ENCODE measurements at regions not wholly inside any gene's neighbourhood (a gene's known extent, or its start where the extent isn't known, plus 50 kb on each side); places are given as distances from the start of the nearest gene placed in this dataset.
A peak's percentile ranks its signal among the peaks of the same experiment; 100 is the strongest.

DNA sequence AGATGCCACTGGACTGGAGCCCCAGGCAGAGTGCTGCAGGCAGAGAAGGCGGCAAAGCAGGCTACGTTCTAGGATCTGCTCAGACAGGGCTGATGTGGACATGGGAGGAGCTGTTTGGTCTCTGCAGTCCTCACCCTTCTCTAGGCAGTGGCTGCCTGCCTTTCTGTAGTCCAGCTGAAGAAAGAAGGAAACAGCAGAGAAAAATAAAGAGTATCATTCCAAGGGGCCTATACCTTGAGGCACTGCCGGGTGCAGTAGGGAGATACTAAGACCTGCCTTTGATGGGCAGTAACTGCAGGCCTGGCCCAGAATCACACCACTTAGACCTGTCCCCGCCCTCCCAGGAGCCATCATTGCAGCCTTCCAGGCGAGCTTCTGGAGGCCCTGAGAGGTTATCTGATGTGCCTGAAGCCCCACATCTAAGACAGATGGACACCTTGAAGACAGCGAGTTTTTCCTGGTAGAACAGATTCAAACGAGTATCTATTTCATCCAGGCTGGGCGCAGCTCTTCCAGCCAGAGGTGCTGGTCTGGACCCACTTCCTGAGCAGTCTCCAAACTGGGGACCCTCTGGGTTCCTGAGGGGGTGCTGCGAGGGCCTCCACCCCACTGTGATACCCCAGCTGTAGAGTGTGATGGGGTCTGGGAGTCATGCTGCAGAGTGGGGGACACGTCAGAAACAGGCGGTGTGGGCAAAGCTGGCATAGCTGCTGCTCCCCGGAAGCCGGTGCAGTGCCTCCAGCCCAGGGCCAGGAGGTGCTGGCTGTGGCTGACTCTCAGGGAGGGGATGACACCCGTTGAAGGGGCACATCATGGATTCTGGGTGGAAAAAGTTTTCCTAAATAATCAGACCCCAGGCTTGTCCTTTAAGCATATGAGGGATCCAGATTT lies 87.3 kb upstream of the OTOS start:
- DNase-seq, result no peak

DNA sequence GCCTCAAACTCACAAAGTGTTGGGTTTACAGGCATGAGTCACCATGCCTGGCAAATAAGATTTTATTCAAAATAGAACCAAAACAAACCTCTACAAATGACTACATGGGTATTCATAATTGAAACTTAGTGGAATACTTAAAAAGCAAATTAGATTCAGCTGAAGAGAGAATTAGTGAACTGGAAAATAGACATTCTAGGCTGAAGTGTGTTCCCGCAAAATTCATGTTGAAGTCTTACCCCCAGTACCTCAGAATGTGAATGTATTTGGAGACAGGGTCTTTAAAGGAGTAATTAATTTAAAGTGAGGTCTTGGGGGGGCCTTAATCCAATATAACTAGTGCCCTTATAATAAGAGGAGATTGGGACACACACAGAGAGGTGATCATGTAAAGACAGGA lies 88.5 kb upstream of the OTOS start:
- DNase-seq, result no peak

DNA sequence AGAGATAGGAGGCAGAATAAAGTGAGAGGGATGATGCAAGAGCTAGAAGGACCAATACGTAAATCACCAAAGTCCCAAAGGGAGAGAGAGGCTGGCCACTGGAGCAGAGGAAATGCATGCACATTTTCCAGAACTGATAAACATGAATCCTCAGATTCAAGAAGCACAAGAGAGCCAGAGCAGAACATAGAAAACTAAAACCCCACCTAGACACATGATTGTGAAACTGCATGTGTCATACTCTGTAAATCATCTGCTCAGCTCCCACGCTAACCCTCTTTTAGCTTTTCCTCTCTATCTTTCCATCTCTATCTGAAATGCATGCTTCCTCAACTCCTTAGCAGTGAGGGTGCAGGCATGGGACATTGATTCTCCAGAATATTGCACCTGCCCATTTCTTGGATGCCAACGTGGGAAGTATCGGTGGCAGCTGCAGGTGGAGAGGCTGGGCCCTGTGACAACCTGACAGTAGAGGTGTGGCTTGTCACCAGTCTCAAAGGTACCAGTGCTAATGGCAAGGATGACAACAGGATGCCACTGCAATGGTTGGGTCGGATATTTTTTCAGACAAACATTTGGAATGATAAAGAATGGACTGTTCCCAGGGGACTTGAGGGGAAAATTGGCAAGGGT lies 89.3 kb upstream of the OTOS start:
- no peak for DNase-seq

DNA sequence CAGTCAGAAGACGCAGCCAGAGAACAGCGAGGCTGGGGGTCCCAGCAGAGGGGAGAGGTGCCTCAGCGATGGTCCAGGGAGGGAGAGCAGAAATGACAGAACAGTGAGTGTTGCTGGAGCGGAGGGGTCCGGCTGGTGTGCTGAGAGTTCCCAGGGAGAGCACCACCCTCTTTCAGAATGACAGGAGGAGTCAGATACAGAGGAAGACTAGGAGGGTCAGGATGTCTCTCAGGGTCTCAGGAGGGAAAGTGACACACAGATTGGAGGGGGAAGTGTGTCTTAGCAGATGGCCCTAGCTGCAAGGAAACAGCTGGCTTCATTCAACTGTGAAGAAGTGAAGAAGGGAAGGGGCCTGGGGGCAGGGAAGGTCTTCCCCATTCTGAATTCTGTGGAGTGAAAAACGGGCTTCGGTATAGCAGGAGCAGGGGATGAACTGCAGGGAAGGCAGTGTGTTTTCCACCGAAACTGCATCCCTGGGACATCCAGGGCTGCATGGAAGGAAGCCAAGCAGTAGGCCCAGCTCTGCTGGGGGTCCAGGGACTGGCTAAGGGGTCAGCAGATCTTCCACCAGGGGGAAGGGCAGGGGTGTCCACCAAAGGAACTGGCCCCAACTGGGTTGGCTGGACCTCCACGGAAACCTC lies 90.0 kb upstream of the OTOS start:
- no peak for DNase-seq

DNA sequence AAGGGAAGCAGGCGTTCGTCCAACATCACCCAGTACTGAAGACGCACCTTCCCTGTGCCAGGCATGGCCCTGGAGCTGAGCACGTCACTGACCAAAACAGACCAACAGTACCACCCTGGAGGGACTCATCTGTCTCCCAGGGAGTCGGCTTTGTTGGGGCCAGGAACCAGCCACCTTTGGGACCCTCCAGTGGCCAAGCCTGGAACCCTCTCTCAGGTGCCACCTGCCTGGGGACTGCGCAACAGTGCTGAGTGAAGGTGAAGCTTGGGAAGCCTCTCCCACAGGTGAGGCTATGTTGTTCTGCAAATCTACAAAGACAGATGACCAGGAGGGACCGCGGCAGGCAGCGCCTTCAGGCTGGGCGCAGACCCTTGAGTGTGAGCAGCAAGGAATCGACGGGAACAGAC lies 91.4 kb upstream of the OTOS start:
- no peak for DNase-seq

DNA sequence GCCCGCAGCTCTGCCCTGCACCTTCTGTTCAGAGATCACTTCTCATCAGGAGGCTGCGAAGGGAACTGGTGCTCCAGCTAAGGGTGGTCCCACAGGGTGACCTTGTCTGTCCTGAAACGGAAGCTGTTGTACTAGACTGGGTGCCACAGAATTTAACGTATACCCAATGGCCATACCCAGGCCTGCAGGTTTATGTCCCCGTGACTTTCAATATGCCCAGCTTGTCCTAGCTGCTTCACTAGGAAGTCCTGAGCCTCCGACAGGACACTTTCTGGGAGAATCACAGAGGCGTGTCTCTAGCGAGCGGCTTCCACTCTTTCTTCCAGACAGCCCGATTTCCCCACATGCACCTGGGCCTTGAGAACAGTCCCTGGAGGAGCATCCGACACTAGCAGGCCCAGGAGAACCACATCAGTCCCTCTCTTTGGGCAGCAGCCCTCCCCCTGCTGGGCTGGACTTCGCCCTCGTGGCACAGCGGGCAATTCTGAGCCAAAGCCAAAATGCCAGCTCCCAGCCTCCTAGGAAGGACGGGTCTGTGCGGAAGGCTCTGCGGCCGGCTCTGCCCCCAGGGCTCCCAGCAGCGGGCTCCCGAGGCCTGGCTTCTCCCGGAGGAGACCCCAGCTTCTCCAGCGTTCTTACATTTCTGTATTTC lies 91.9 kb upstream of the OTOS start:
- no peak for DNase-seq

DNA sequence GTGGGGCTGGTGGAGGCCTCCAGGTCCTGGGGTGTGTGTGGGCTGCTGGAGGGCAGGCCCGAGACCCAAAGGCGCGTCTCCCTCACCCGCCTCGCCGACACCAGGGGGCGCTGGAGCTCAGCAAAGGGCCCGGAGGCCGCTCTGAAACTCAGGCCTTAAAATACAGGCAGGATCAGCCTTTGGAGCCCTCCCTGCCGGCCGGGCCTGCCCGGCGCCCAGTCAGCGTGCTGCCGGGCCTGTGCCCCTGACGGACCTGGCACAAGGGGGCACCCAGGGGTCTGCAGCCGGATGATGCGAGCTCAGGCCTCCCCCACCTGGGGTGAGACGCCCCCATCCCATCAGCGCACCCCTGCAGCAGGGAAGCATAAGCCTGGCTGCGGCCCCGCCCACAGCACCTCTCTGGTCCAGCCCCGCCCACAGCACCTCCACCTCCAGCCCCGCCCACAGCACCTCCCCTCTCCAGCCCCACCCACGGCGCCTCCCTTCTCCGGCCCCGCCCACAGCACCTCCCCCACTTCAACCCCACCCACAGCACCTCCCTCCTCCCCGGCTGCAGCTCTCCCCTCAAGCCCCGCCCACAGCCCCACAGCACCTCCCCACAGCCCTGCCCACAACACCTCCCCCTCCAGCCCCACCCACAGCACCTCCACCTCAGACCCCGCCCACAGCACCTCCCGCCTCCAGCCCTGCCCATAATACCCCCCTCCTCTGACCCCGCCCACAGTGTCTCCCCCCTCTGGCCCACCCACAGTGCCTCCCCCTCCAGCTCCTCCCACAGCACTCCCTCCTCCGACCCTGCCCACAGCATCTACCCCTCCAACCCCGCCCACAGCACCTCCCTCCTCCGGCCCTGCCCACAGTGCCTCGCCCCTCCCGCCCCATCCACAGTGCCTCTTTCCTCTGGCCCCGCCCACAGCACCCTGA lies 92.8 kb upstream of the OTOS start:
- DNase-seq, result peak; percentile 21 to 74 (median 44)

DNA sequence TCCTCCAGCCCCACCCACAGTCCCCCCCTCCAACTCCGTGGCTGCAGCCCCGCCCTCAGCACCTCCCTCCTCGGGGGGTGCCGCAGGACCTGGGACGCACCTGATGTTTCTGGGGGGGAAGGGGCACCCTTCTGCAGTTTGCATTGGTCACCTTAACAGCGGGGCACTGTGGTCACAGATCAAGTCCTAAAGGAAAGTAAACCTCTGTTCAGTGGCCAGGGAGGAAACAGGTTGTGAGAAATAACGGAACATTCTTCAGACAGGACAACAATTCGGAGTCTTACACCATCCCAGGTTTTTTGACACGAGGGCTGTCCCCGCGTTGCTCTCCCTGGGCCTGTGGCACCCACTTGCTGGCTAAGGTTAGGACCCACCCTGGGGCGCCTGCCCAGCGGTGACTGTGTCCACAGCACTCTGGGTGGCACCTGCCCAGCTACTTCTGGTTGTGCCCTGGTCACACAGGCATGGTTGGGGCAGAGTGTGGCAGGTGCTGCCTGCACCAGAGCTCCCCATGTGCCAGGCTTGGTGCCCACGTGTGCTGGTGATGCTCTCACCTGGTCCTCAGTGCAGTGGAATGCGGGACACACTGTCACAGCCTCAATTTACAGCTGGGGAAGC lies 93.5 kb upstream of the OTOS start:
- no peak for DNase-seq

DNA sequence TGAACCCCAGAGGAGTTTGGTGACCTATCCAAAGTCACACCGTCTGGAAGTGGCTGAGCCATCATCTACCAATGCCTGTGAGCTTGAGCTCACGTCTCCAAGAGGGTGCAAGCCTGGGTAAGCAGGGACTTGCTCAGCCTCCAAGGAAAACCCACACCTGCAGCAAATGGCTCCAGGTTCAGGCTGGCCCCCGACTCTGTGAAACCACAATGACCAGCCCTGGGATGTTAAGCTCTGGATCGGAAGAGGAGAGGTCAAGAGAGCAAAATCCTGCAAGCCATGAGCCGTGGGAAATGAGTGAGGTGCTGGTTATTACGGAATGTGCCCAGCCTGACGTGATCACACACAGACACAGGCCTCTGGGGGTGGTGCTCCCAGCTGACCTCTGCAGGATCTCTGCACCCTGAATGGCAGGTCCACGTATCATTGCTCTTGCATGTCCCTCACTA lies 94.1 kb upstream of the OTOS start:
- DNase-seq, result no peak

DNA sequence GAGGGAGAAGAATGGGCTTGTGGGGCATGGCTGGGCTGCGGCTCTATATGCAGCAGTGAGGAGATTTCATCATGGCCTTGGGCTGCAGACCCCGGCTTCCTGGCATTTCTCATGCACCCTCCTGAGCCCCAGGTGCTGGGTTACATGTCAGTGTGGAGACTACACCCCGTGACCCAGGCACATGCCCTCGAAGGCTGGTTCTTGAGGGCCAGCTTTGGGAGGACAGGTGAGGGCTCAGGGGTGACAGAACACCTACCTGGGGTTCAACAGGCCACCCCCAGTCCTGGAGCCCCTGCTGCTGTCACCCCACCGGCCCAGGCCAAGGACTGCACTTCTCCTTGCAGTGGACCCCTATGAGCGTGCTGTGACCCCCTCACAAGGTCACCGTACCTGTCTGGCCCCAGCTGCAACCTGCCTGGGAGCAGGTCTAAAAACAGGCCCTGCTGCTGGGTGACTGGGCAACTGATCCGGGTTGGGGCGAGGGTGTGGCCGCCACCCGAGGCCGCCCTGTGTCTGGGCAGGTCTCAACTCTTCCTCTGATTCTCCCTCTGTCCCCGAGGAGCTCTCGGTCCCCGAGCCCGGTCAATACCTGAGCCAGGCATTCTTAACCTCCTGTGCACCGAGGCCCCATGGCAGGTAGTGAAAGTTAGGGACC lies 94.8 kb upstream of the OTOS start:
- no peak for DNase-seq

DNA sequence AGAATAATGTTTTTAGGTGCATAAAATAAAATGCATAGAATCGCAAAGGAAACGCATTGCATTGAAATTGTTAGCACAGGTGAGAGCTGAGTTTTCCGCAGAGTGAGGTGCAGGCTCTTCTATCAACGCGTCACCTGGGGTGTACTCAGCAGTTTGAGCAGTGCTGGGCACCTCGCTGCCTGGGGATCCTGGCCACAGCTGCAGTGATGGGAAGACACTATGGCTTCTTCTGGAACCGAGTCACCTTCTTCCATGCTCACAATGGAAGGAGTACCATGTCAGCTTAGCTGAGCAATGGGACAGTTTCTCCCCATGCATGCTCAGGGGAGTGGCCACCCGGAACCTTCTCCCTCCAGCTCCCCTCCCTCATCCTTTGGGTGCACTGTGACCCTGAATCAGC lies 95.4 kb upstream of the OTOS start:
- DNase-seq, result no peak

DNA sequence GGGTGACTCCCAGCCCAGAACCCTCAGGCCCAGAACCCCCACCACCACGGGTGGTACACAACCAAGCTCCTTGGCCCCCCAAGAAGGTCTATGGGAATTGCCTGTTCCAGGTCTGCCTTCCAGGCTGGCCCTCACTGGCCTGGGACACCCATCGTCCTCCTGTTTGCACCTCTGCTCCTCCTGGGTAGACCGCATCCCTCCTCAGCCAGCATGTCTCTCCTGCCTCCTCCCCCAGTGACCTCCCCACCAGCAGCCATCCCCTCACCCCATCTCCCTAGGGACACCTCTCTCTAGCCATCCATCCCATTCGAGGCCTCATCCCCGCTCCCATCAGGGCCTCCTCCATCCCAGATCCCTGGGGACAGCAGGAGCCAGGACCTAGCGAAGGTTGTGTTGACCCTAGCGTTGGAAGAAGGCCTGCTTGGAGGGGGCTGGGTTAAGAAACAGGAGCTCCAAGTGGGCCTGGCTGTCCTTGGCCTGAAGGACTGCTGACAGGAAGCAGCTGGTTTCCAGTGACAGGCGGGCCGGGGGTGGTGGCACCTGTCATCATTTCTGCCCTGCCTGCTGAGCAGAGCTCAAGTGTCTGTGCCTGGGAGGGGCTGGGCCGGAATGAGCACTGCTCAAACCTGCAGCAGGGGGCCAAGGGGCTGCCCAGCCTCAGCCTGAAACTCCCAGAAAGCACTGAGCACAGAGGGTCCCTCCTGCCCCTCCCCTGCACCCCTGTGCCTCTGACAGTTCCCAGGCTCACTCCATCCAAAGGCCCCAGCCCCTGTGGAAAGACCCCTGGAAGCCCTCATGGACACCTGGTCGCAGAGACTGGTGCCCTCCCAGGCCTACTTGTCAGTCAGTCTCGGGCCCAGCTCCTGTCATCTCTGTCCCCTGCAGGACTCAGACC lies 96.0 kb upstream of the OTOS start:
- peak; percentile 75 to 89 (median 76) for DNase-seq

DNA sequence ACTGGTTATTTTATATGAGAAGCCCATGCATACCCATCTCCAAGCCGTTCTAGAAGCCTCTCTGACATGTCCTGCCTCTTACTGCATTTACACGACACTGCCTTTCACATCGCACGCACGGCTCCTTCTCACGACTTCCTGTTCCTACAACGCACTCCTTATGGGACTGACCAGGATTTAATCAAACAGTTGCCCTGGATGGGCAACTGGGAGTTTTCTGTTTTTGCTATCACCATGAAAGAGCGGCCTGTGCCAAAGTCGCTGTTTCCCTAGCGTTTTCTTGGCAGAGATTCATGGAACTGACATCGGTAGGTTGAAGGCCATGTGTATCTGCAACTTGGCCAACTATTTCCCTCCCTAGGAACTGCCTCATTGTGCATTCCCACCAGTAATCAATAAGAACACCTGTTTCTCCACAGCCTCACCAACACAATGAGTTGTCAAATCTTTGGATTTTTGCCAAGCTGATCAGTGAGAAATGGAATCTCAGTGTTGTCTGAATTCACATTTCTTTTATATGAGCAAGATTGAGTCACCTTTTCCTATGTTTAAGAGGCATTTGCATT lies 97.2 kb upstream of the OTOS start:
- DNase-seq, result peak in 1 of 3 experiments; percentile 26

DNA sequence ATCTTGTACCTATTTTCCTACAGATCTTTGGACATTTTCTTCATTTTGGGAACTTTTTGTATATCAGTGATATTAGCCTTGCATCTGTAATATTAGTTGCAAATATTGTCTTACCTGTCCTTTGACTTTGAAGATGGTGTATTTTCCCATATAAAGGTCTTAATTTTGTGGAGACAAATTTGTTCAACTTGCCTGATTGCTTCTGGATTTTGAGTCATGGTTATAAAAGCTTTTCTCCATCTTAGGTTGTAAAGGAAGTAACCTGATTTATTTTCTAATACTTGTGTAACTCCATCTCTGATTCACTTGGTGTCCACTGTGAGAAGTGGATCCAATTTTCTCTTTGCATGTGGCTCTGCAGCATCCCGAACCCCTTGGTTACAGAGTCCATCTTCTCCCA lies 97.7 kb upstream of the OTOS start:
- no peak for DNase-seq

DNA sequence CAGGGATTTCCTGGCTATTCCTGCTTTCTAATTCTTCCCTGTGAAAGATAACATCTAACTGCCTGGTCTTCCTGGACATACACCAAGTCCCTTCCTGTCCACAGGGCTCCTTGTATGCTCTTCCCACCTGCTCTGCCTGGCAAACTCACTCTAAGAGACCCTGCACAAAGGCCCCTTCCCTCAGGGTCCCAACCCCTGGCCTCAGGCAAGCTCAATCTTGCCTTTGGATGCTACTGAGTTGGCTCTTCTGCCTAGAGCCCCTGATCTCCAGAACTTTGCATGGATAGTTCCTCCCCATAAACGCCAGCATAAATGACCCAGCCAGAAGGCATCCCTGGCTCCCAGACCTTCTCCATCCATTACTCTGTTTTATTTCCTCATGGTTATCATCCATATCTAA lies 98.3 kb upstream of the OTOS start:
- no peak for DNase-seq

DNA sequence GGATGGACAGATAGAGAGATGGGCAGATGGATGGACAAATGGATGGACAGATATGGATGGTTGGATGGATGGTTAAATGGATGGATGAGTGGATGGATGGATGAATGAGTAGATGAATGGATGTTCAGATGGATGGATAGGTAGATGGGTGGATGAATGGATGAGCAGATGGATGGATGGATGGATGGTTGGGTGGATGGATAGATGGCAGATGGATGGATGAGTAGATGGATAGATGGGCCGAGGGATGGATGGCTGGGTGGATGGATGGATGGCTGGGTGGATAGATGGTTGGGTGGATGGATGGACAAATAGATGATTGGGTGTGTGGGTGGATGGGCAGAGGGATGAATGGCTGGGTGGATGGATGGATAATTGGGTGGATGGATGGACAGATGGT lies 98.9 kb upstream of the OTOS start:
- no peak for DNase-seq

DNA sequence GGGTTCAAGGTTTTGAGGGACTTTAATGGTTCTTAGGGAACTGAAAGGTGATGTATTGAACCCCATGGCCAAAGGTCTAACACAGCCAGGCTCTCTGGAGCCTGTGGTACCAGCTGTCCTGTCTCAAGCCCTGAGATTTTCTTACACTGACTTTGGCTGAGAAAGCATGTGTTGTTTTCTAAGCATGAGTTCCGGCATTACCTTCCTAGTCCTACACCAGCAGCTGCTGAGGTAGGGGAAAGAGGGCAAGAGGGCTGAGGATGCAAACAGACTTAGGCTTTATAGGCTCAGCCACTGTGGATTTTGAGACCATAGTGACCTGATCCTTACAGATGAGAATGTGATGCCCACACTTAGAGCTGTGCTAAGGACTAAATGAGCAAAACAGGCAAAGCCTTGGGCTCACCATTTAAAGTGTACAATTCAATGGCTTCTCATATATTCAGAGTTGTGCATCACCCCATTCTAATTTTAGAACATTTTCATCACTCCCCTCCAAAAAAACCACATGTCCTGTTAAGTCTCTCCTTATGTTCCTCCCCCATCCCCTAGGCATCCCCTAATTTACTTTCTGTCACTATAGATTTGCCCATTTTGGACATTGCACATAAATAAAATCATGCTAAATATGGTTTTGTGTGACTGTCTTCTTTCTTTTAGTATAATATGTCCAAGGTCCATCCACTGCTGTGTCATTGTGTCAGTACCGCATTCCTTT lies 99.7 kb upstream of the OTOS start:
- no peak for DNase-seq

DNA sequence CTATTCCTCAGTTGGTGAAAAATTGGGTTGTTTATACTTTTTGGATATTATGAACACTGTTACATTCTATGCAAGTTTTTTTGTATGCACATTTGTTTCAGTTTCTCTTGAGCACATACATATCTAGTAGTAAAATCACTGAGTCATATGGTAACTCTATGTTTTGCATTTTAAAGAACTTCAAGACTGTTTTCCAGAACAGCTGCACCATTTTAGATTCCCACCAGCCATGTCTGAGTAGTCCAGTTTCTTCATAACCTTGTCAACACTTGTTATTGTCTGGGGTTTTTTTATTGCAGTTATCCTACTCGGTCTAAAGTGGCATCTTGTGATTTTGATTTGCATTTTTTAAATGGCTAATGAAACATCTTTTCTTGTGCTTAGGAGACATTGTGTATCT lies 100.3 kb upstream of the OTOS start:
- DNase-seq, result no peak

DNA sequence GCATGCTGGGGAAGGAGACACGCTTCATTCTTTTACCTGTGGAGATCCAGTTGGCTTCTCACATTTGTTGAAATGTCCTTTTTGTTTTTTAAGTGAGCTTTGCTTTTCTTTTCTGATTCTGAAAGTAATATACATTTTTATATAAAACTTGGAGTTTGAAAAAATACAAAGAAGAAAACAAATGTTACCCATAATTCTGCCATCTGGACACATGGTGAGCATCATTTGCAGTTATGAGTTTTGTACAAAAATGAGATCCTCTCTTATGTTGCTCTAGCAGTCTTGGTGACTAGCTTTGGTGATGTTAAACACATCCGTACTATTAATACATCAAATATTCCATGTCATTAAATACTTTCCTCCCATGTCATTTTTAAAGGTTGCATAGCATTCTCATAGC lies 101.1 kb upstream of the OTOS start:
- DNase-seq, result no peak

Data from NCI-H1417 (cell line).